ENCODE measurements at regions not wholly inside any gene's neighbourhood (a gene's known extent, or its start where the extent isn't known, plus 50 kb on each side); places are given as distances from the start of the nearest gene placed in this dataset.
"Not testable (repeated sequence)": the region's sequence is repeated elsewhere in the genome, so short reads cannot be mapped to it uniquely, and the experiment has no call there.

- DNase-seq = no peak
Observed at GRCh38 chr1:19024532-19024931, 68.1 kb upstream of the IFFO2 start.

GRCh38 chr1:19023787-19024186, 67.3 kb upstream of the IFFO2 start:
- DNase-seq = no peak

GRCh38 chr1:19021845-19022244, 65.4 kb upstream of the IFFO2 start:
- no peak for DNase-seq

- DNase-seq = not testable (repeated sequence)
Observed at GRCh38 chr1:19019288-19019687, 62.8 kb upstream of the IFFO2 start.

- no peak for DNase-seq
Observed at GRCh38 chr1:19015476-19015875, 59.0 kb upstream of the IFFO2 start.

- DNase-seq = no peak
Observed at GRCh38 chr1:19014765-19015164, 58.3 kb upstream of the IFFO2 start.

GRCh38 chr1:19013826-19014548, 57.5 kb upstream of the IFFO2 start:
- no peak for DNase-seq

GRCh38 chr1:19011845-19012231, 55.4 kb upstream of the IFFO2 start:
- DNase-seq = no peak

- peak; percentile 98 for DNase-seq
Observed at GRCh38 chr1:19010995-19011844, 54.7 kb upstream of the IFFO2 start.

- DNase-seq = no peak
Observed at GRCh38 chr1:19010503-19010902, 54.0 kb upstream of the IFFO2 start.

GRCh38 chr1:19009882-19010321, 53.4 kb upstream of the IFFO2 start:
- peak; percentile 95 for DNase-seq

GRCh38 chr1:19009126-19009881, 52.8 kb upstream of the IFFO2 start:
- no peak for DNase-seq

- DNase-seq = no peak
Observed at GRCh38 chr1:19007491-19008441, 51.3 kb upstream of the IFFO2 start.

GRCh38 chr1:19006837-19007271, 50.4 kb upstream of the IFFO2 start:
- no peak for DNase-seq

All from fibroblast of upper back skin (primary cell).